GM12878 (cell line): ENCODE measurements at regions not wholly inside any gene's neighbourhood (a gene's known extent, or its start where the extent isn't known, plus 50 kb on each side); places are given as distances from the start of the nearest gene placed in this dataset.

Source experiments
- ATAC-seq: fragments of 200-7000 bp; cut with Tn5 transposase; 3 replicates; pipeline ENCODE4 v1.9.1; 2020; ENCODE audit warnings: mild to moderate bottlenecking, moderate library complexity
- BruUV-seq: library from RNA; stranded (reverse); fragments of 400-500 nt; replicated peaks from 2 replicates; lab custom pipeline; 2021; lab: Mats Ljungman, UMichigan
- CTCF ChIA-PET: fragments of 300-600 bp; sonication (Branson Sonifier 250); formaldehyde crosslinking; extraction: SDS; loops from one replicate; lab custom pipeline; 2021; ENCODE audit warnings: inconsistent platforms; lab: Yijun Ruan, JAX
- POLR2A ChIA-PET: fragments of 350-600 bp; formaldehyde crosslinking; extraction: SDS; loops from one replicate; lab custom pipeline; 2021; ENCODE audit warnings: inconsistent platforms; lab: Charles Lee
- RAD21 ChIA-PET: fragments of 300-600 bp; sonication (Branson Sonifier 250); formaldehyde crosslinking; loops from one replicate; lab custom pipeline; 2023; ENCODE audit warnings: antibody characterized with exemption; ENCODE audit not compliant: unreplicated experiment; lab: Charles Lee
- SMC1A ChIA-PET: fragments of 300-600 bp; sonication (Branson Sonifier 250); formaldehyde crosslinking; loops from one replicate; lab custom pipeline; 2023; ENCODE audit not compliant: unreplicated experiment, uncharacterized antibody; lab: Charles Lee
- DNase-seq: peaks from one replicate; pipeline ENCODE4 v3.0.0-alpha.2; 2011; ENCODE audit warnings: low read depth, low spot score
- FAIRE-seq: peaks from 3 replicates; lab custom pipeline; 2011; peaks lifted over from hg19 to GRCh38; lab: Jason Lieb, UNC
- H2AFZ ChIP-seq: 2 replicates; pipeline ENCODE4 v1.6.0; 2011; ENCODE audit warnings: low read depth, low read length, control low read depth; ENCODE audit not compliant: control insufficient read depth
- H3K27ac ChIP-seq: 2 replicates; pipeline ENCODE4 v1.5.1; 2011; ENCODE audit warnings: control low read depth; ENCODE audit not compliant: control insufficient read depth, insufficient read depth
- H3K27me3 ChIP-seq, 2 experiments: replicated peaks in 1 of 2; 2 replicates each; pipeline versions ENCODE4 v1.6.0 to v1.6.1; 2011; ENCODE audit warnings: low read length in 1 of 2; ENCODE audit not compliant: control insufficient read depth in 2 of 2, insufficient read depth in 2 of 2
- H3K36me3 ChIP-seq, 2 experiments: 2 replicates each; pipeline ENCODE4 v1.5.1; 2011; ENCODE audit warnings: low read length in 1 of 2; ENCODE audit not compliant: control insufficient read depth in 2 of 2, insufficient read depth in 2 of 2
- H3K4me1 ChIP-seq: 2 replicates; pipeline ENCODE4 v1.6.1; 2011; ENCODE audit warnings: mild to moderate bottlenecking, low read length, moderate library complexity, mixed read lengths; ENCODE audit not compliant: control insufficient read depth, insufficient read depth
- H3K4me2 ChIP-seq: 2 replicates; pipeline ENCODE4 v1.6.0; 2011; ENCODE audit warnings: control low read depth; ENCODE audit not compliant: control insufficient read depth, insufficient read depth
- H3K4me3 ChIP-seq: fragments of 200-600 bp; sonication (generic); 2 replicates; pipeline ENCODE4 v1.5.1; 2016
- H3K79me2 ChIP-seq: 2 replicates; pipeline ENCODE4 v1.6.0; 2011; ENCODE audit warnings: low read length; ENCODE audit not compliant: control insufficient read depth, insufficient read depth
- H3K9ac ChIP-seq: 2 replicates; pipeline ENCODE4 v1.8.0; 2011; ENCODE audit warnings: low read length, control low read depth, mixed read lengths; ENCODE audit not compliant: control insufficient read depth, insufficient read depth
- H3K9me3 ChIP-seq: replicated peaks from 3 replicates; pipeline ENCODE4 v1.5.1; 2011; ENCODE audit warnings: mild to moderate bottlenecking, low read length; ENCODE audit not compliant: control insufficient read depth, insufficient read depth
- H4K20me1 ChIP-seq: 2 replicates; pipeline ENCODE4 v1.6.0; 2011; ENCODE audit not compliant: control insufficient read depth, insufficient read depth
- BMI1 ChIP-seq: fragments of 450-650 bp; IDR thresholded peaks from 2 replicates; pipeline ENCODE4 v1.6.1; 2016; ENCODE audit warnings: mild to moderate bottlenecking, moderate library complexity, borderline replicate concordance
- KAT2A ChIP-seq: conservative IDR thresholded peaks from 2 replicates; pipeline ENCODE4 v1.6.1; 2011; ENCODE audit warnings: low read depth, low read length; ENCODE audit not compliant: control insufficient read depth
- PAX5 ChIP-seq: IDR thresholded peaks from 2 replicates; pipeline ENCODE4 v1.6.1; 2011; ENCODE audit warnings: low read depth, low read length, borderline replicate concordance
- POLR2AphosphoS2 ChIP-seq: IDR thresholded peaks from 2 replicates; pipeline ENCODE4 v1.6.1; 2011; ENCODE audit warnings: low read depth, mild to moderate bottlenecking, low read length, improper control_type of control experiment, moderate library complexity
- ZNF207 ChIP-seq: fragments of 450-650 bp; IDR thresholded peaks from 2 replicates; pipeline ENCODE4 v1.6.1; 2014; ENCODE audit warnings: antibody characterized with exemption, mild to moderate bottlenecking, borderline replicate concordance
- WGBS: methylation state at CpG from one replicate; pipeline ENCODE4 v1.1.6; 2016; ENCODE audit warnings: low lambda C conversion rate; ENCODE audit not compliant: insufficient replicate concordance, insufficient coverage; ENCODE audit errors: missing lambda C conversion rate; 5-methylcytosine and 5-hydroxymethylcytosine counted together
- in situ Hi-C: fragments of 300-500 bp; cut with MboI; formaldehyde crosslinking; loops from 9 replicates; pipeline ENCODE4 v1.14.3; 2018; ENCODE audit warnings: mixed read lengths
- intact Hi-C: fragments of 100-400 bp; cut with micrococcal nuclease; formaldehyde crosslinking; loops from one replicate; pipeline ENCODE4 v1.14.2; 2022; ENCODE audit not compliant: unreplicated experiment
- TF ChIP-seq, protein P1 (sequence below): fragments of 450-650 bp; IDR thresholded peaks from 2 replicates; pipeline ENCODE4 v1.6.1; 2017; ENCODE audit warnings: mild to moderate bottlenecking, moderate library complexity
- TF ChIP-seq, protein P2 (sequence below): fragments of 450-650 bp; IDR thresholded peaks from 2 replicates; pipeline ENCODE4 v1.6.1; 2018; ENCODE audit warnings: mild to moderate bottlenecking, low read depth, moderate library complexity; ENCODE audit not compliant: partially characterized antibody

DNA sequence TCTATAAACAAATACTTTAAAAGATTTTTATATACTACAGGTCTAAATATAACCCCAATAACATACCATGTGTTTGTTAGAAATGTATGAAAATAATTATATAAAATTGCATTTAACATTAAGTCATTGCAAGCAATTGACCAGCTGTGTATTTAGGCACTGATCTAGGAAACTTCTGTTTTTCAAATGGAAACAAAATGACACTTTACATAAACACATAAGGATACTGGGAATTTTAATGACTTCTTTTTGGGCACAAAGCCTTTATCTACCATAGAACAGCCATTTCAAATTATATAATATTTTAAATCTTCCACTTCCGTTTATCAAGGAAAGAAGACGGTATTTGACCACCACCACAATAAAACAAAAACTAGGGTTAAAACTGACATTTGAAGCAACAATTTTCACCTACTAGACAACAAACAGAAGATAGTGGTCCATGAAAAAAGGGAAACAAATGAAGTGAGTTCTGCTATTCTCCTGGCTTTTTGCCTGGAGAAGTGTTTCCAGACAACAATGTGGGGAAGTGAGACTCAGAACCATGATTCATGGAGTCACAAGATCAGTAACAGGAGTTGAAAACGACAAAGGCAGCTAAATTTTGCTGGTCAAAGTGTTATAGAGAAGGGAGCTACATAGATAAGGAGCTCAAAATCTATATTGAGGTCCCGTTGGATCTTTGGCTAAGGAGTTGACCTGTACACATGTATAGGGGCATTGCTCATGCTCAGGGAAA lies 475.1 kb downstream of the TRHDE start (continued):
- TF ChIP-seq, protein P1, sequence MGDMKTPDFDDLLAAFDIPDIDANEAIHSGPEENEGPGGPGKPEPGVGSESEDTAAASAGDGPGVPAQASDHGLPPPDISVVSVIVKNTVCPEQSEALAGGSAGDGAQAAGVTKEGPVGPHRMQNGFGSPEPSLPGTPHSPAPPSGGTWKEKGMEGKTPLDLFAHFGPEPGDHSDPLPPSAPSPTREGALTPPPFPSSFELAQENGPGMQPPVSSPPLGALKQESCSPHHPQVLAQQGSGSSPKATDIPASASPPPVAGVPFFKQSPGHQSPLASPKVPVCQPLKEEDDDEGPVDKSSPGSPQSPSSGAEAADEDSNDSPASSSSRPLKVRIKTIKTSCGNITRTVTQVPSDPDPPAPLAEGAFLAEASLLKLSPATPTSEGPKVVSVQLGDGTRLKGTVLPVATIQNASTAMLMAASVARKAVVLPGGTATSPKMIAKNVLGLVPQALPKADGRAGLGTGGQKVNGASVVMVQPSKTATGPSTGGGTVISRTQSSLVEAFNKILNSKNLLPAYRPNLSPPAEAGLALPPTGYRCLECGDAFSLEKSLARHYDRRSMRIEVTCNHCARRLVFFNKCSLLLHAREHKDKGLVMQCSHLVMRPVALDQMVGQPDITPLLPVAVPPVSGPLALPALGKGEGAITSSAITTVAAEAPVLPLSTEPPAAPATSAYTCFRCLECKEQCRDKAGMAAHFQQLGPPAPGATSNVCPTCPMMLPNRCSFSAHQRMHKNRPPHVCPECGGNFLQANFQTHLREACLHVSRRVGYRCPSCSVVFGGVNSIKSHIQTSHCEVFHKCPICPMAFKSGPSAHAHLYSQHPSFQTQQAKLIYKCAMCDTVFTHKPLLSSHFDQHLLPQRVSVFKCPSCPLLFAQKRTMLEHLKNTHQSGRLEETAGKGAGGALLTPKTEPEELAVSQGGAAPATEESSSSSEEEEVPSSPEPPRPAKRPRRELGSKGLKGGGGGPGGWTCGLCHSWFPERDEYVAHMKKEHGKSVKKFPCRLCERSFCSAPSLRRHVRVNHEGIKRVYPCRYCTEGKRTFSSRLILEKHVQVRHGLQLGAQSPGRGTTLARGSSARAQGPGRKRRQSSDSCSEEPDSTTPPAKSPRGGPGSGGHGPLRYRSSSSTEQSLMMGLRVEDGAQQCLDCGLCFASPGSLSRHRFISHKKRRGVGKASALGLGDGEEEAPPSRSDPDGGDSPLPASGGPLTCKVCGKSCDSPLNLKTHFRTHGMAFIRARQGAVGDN = no peak
- TF ChIP-seq, protein P2, sequence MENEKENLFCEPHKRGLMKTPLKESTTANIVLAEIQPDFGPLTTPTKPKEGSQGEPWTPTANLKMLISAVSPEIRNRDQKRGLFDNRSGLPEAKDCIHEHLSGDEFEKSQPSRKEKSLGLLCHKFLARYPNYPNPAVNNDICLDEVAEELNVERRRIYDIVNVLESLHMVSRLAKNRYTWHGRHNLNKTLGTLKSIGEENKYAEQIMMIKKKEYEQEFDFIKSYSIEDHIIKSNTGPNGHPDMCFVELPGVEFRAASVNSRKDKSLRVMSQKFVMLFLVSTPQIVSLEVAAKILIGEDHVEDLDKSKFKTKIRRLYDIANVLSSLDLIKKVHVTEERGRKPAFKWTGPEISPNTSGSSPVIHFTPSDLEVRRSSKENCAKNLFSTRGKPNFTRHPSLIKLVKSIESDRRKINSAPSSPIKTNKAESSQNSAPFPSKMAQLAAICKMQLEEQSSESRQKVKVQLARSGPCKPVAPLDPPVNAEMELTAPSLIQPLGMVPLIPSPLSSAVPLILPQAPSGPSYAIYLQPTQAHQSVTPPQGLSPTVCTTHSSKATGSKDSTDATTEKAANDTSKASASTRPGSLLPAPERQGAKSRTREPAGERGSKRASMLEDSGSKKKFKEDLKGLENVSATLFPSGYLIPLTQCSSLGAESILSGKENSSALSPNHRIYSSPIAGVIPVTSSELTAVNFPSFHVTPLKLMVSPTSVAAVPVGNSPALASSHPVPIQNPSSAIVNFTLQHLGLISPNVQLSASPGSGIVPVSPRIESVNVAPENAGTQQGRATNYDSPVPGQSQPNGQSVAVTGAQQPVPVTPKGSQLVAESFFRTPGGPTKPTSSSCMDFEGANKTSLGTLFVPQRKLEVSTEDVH = no peak

DNA sequence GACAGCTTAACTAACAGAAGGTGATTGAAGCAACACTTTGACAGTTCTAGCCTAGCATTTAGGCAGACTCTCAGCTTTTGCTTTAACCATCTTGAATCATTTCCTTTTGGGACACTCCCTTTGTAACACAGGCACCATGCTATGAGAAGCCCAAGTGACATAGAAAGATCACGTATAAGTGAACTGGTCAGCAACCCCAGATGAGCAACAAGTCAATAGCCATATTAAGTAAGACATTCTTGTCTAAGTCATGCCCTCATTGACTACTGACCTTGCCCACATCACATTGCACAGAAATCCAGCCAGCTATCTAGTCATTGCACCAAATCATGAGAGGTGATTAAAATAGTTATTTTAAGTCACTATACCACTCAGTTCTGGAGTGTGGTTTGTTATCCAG lies 476.8 kb downstream of the TRHDE start:
- in situ Hi-C loops (no loop called here), intact Hi-C loops (no loop called here)
- Histone ChIP-seq H3K4me1 (no peaks in the 10 kb centered on the region), H3K9ac (no peak overlapping the region), H2AFZ (no peak overlapping the region), H3K4me2 (no peak overlapping the region), H3K27me3 (no peaks in the 10 kb centered on the region), H3K9me3 (no peaks in the 10 kb centered on the region), H4K20me1 (no peaks in the 10 kb centered on the region), H3K27ac (no peak overlapping the region), H3K4me3 (no peak overlapping the region), H3K36me3 (no peaks in the 10 kb centered on the region), H3K79me2 (no peaks in the 10 kb centered on the region)
- 36% methylated on average over 1 of the region's 1 CpG for WGBS
- no peak for FAIRE-seq
- ChIA-PET CTCF (interaction anchor here (0.9 kb wide), 1 partner anchor 12 kb away, joined by 3 read pairs; no protein-coding TSS in a partner anchor), RAD21 (no interaction called here), POLR2A (no interaction called here), SMC1A (no interaction called here)
- no TSS peak for BruUV-seq
- no peak for ATAC-seq
- no peak for DNase-seq
- TF ChIP-seq POLR2AphosphoS2 (no peak), ZNF207 (no peak), BMI1 (no peak), PAX5 (no peak), KAT2A (no peak)
- TF ChIP-seq, protein P2 = no peak
